Thoracic aorta (tissue), 2 donors: ENCODE measurements at regions not wholly inside any gene's neighbourhood (a gene's known extent, or its start where the extent isn't known, plus 50 kb on each side); places are given as distances from the start of the nearest gene placed in this dataset.

ENCODE experiments used
- ATAC-seq: fragments of 150-250 bp; one replicate; pipeline ENCODE4 v1.8.0; 2017; ENCODE audit warnings: low read depth; ENCODE audit not compliant: insufficient number of reproducible peaks, low FRiP score
- DNase-seq: peaks from one replicate; pipeline ENCODE4 v3.0.0-alpha.2; 2020; ENCODE audit warnings: low spot score
- H3K27ac ChIP-seq, 2 donors: fragments of 200-600 bp; sonication (generic); 1 replicate in 1 of 2; 2 replicates in 1 of 2; pipeline ENCODE4 v1.5.1; 2016; ENCODE audit warnings: mild to moderate bottlenecking in 2 of 2, moderate library complexity in 2 of 2
- H3K27me3 ChIP-seq: fragments of 200-600 bp; sonication (generic); replicated peaks from 2 replicates; pipeline ENCODE4 v1.6.0; 2016; ENCODE audit warnings: mild to moderate bottlenecking; ENCODE audit not compliant: insufficient read depth
- H3K36me3 ChIP-seq: fragments of 200-600 bp; sonication (generic); one replicate; pipeline ENCODE4 v1.5.1; 2016
- H3K4me1 ChIP-seq, 2 donors: fragments of 200-600 bp; sonication (generic); 1 replicate in 1 of 2; 2 replicates in 1 of 2; pipeline versions ENCODE4 v1.5.1 to v1.6.0; 2016; ENCODE audit warnings: low read depth in 2 of 2, mild to moderate bottlenecking in 1 of 2; ENCODE audit not compliant: control insufficient read depth in 1 of 2
- H3K4me3 ChIP-seq: fragments of 200-600 bp; sonication (generic); 2 replicates; pipeline ENCODE4 v1.5.1; 2016; ENCODE audit warnings: mild to moderate bottlenecking
- H3K9me3 ChIP-seq: fragments of 200-600 bp; sonication (generic); 2 replicates; pipeline ENCODE4 v1.5.1; 2016
- CTCF ChIP-seq: fragments of 200-600 bp; sonication (generic); IDR thresholded peaks from one replicate; pipeline ENCODE4 v1.5.1; 2019; ENCODE audit warnings: antibody characterized with exemption

GRCh38 chr16:65658349-65658748, 536.5 kb upstream of the CDH11 start:
- DNase-seq = no peak
- TF ChIP-seq CTCF = no peak
- ATAC-seq = no peak
- Histone ChIP-seq H3K36me3 (no peaks in the 10 kb centered on the region), H3K27ac (no peak overlapping the region), H3K9me3 (no peaks in the 10 kb centered on the region), H3K27me3 (no peaks in the 10 kb centered on the region), H3K4me1 (peaks cover 3 to 4% of the 10 kb centered on the region in 2 donors), H3K4me3 (no peak overlapping the region)

- Histone ChIP-seq H3K4me3 (no peak overlapping the region), H3K9me3 (no peaks in the 10 kb centered on the region), H3K36me3 (no peaks in the 10 kb centered on the region), H3K27me3 (no peaks in the 10 kb centered on the region), H3K4me1 (peaks cover 3 to 4% of the 10 kb centered on the region in 2 donors), H3K27ac (no peak overlapping the region)
- no peak for DNase-seq
- TF ChIP-seq CTCF = no peak
- ATAC-seq = no peak
These were observed 535.7 kb upstream of the CDH11 start for GRCh38 chr16:65657556-65657955.

GRCh38 chr16:65657071-65657494, 535.2 kb upstream of the CDH11 start:
- no peak for TF ChIP-seq CTCF
- DNase-seq (no peak), ATAC-seq (no peak)
- no peaks in the 10 kb centered on the region for H3K36me3 ChIP-seq
- H3K4me3 ChIP-seq = no peak overlapping the region
- no peak overlapping the region for H3K27ac ChIP-seq
- no peaks in the 10 kb centered on the region for H3K27me3 ChIP-seq
- no peaks in the 10 kb centered on the region for H3K9me3 ChIP-seq
- H3K4me1 ChIP-seq = peaks cover 3 to 4% of the 10 kb centered on the region in 2 donors

- DNase-seq (no peak), ATAC-seq (no peak)
- TF ChIP-seq CTCF = no peak
- Histone ChIP-seq H3K4me3 (no peak overlapping the region), H3K9me3 (no peaks in the 10 kb centered on the region), H3K27ac (no peak overlapping the region), H3K4me1 (peaks cover 3 to 4% of the 10 kb centered on the region in 2 donors), H3K27me3 (no peaks in the 10 kb centered on the region), H3K36me3 (no peaks in the 10 kb centered on the region)
These were observed 533.9 kb upstream of the CDH11 start for GRCh38 chr16:65655802-65656201.

- Histone ChIP-seq H3K9me3 (no peaks in the 10 kb centered on the region), H3K27ac (no peak overlapping the region), H3K27me3 (no peaks in the 10 kb centered on the region), H3K4me1 (no peaks in the 10 kb centered on the region), H3K36me3 (no peaks in the 10 kb centered on the region), H3K4me3 (no peak overlapping the region)
- ATAC-seq = no peak
- DNase-seq = no peak
- no peak for TF ChIP-seq CTCF
These were observed 526.2 kb upstream of the CDH11 start for GRCh38 chr16:65648101-65648500.
